ENCODE measurements at regions not wholly inside any gene's neighbourhood (a gene's known extent, or its start where the extent isn't known, plus 50 kb on each side); places are given as distances from the start of the nearest gene placed in this dataset.

DNA sequence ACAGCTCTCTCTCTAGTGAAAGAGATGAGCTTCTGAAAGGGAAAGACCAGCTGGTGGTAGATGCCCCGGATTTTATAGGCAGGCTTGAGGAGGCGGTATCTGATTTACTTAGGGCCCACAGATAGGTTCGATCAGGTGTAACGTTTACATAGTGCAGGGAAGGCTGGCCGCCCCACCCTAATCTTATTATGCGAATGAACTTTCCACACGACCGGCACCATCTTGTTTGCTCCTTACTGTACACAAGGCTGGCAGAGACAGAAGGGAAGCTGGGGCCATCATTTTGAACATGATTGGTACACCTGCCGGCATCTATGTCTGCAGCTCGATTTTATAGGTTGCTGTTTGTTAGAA is 212.0 kb upstream of the JARID2 start:
- no peak overlapping the region for H3K4me3 ChIP-seq (ENCODE audit: low read depth, low read length)
- TF ChIP-seq, protein P1, sequence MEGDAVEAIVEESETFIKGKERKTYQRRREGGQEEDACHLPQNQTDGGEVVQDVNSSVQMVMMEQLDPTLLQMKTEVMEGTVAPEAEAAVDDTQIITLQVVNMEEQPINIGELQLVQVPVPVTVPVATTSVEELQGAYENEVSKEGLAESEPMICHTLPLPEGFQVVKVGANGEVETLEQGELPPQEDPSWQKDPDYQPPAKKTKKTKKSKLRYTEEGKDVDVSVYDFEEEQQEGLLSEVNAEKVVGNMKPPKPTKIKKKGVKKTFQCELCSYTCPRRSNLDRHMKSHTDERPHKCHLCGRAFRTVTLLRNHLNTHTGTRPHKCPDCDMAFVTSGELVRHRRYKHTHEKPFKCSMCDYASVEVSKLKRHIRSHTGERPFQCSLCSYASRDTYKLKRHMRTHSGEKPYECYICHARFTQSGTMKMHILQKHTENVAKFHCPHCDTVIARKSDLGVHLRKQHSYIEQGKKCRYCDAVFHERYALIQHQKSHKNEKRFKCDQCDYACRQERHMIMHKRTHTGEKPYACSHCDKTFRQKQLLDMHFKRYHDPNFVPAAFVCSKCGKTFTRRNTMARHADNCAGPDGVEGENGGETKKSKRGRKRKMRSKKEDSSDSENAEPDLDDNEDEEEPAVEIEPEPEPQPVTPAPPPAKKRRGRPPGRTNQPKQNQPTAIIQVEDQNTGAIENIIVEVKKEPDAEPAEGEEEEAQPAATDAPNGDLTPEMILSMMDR (IDR thresholded peaks at IDR 0.05; ENCODE audit: low read depth, low read length), result no peak

DNA sequence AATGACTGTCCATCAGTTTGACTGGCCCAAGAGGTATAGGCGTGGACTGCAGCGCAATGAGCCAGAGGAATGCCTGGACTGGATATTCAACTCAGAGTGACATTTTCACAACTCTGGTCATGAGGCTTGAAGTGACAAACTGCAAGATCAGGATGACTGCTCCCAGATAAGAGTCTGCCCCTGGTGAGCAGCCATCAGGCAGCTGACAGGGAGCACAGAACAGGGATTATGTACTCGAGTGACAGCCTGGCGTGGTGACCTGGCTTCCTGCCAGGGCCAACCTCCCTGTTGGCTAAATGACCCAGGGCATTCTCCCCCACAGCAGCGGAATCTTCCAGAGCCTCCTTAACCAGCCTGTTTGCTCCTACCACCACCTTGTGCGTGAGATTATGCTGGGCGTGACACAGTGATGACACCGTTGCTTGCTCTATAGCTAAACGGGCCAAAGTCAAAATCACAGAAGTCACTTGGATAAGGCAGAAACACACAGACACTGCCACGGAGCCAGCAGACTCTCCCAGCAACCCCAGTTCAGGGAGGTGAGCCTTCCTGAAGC is 209.1 kb upstream of the JARID2 start:
- H3K4me3 ChIP-seq (ENCODE audit: low read depth, low read length), result no peak overlapping the region
- TF ChIP-seq, protein P1 (IDR thresholded peaks at IDR 0.05; ENCODE audit: low read depth, low read length), result no peak

DNA sequence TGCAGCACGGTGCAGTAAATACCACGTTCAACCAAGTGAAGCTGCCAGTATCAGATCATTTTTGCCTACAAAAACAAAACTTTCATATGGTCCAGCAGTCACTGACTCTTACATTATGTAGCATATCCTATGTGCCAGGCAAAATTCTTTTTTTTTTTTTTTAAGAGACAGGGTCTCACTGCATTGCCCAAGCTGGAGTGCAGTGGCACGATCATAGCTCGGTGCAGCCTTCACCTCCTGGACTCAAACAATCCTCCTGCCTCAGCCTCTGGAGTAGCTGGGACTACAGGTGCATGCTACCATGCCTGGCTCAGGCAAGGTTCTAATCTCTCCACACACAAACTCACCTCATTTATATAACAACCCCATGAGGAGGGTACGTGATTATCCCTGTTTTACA is 208.6 kb upstream of the JARID2 start:
- no peak overlapping the region for H3K4me3 ChIP-seq (ENCODE audit: low read depth, low read length)
- TF ChIP-seq, protein P1 (IDR thresholded peaks at IDR 0.05; ENCODE audit: low read depth, low read length), result no peak

DNA sequence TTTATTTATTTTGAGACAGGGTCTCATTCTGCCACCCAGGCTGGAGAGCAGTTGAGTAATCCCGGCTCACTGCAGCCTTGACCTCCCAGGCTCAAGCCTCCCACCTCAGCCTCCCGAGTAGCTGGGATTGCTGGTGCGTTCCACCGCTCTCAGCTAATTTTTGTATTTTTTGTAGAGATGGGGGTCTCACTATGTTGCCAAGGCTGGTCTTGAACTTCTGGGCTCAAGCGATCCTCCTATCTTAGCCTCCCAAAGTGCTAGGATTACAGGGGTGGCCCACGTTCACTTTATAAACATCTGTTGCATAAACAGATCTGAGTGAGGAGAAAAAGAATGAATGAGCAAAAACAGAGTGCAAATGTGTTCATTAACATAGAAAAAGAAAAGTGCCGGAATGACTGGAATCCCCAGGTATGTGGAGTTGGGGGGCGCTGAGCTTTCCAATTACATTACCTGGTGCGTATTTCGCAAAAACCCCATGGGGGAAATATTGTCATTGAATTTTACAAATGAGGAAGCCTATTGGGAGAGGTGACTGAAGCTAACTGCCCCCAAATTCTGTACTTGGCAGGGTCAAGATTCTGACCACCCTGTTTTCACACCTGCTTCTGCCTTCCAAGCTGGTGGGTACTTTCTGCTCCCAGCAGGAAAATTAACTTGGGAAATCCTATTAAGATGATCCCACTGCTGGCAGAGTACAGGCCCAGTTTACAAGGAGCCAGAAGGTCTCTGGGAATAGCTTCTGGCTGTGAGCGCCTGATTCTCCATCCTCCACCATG is 207.7 kb upstream of the JARID2 start:
- TF ChIP-seq, protein P1 (IDR thresholded peaks at IDR 0.05; ENCODE audit: low read depth, low read length), result no peak

DNA sequence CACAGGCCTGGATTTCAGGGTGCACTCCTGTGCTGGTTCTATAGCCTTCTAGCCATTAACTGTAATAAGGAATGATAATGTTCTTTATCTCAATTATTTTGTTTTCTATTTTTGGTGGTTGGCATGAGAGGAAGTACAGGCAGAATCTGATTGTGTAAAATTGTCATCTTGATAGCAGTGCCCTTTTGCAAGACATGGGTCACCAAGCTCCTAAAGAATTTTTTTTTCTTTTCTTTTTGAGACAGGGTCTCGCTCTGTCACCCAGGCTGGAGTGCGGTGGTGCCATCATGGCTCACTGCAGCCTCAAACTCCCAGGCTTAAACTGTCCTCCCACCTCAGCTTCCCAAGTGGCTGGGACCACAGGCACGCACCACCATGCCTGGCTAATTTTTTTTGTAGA is 206.7 kb upstream of the JARID2 start:
- H3K4me3 ChIP-seq (ENCODE audit: low read depth, low read length), result no peak overlapping the region
- TF ChIP-seq, protein P1 (IDR thresholded peaks at IDR 0.05; ENCODE audit: low read depth, low read length), result no peak

More for the DNA sequence above, 207.7 kb upstream of the JARID2 start:
- H3K4me3 ChIP-seq (ENCODE audit: low read depth, low read length), result no peak overlapping the region

DNA sequence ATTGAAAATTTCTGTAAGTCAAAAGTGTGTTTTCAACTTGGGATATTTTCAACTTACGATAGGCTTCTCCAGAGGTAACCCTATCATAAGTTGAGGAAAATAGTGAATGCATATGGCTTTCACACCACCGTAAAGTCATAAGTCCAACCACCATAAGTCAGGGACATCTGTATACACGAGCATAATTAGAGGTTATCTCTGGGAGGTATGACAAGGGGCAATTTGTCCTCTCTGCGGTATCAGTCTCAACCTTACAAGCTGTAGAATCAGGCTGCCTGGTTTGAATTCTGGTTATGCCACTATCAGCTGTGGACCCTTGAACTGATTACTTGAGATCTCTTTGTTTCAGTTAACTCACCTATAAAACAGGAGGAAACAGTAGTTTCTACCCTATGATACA is 202.9 kb upstream of the JARID2 start:
- no peak overlapping the region for H3K4me3 ChIP-seq (ENCODE audit: low read depth, low read length)
- TF ChIP-seq, protein P1 (IDR thresholded peaks at IDR 0.05; ENCODE audit: low read depth, low read length), result no peak

DNA sequence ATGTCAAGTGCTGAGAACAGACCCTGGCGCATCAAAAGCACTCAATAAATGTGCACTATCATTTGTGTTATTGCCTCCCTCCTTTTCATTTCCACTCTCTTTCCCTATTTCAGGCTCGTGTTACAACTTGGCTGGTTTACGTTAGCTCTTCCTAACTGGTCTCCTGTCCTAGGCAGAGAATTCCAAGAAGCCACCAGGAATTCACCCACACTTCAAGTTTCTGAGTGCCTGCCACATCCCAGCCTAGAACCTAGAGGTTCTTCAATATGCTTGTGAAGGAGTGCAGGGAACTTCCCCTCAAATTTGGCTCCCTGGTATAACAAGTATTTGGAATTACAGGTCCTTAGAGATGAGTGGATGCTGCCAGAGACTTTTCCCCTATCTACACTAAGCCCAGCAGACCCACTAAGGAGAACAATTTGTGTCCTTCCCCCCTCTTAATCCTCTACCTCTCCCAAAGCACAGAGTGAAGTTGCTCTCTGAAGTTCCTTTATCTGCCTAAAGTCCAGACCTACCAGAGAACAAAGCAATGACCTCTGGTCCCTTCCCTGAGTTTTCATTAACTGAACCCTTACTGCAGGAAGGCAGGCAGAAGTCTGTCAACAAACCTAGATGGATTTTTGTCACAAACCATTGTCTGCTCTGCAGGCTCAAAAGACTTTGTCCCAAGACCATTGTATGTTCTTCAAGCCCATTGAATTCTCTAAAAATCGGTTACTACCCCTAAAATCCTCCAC is 201.6 kb upstream of the JARID2 start:
- no peak overlapping the region for H3K4me3 ChIP-seq (ENCODE audit: low read depth, low read length)
- TF ChIP-seq, protein P1 (IDR thresholded peaks at IDR 0.05; ENCODE audit: low read depth, low read length), result no peak

All from WI38 (cell line).